GM21737 (cell line): ENCODE measurements at regions not wholly inside any gene's neighbourhood (a gene's known extent, or its start where the extent isn't known, plus 50 kb on each side); places are given as distances from the start of the nearest gene placed in this dataset.

Source experiments
- ATAC-seq: cut with Tn5 transposase; IDR thresholded peaks from one replicate; pipeline ENCODE4 v1.9.1; 2021; ENCODE audit warnings: mild to moderate bottlenecking, moderate library complexity; ENCODE audit not compliant: unreplicated experiment

DNA sequence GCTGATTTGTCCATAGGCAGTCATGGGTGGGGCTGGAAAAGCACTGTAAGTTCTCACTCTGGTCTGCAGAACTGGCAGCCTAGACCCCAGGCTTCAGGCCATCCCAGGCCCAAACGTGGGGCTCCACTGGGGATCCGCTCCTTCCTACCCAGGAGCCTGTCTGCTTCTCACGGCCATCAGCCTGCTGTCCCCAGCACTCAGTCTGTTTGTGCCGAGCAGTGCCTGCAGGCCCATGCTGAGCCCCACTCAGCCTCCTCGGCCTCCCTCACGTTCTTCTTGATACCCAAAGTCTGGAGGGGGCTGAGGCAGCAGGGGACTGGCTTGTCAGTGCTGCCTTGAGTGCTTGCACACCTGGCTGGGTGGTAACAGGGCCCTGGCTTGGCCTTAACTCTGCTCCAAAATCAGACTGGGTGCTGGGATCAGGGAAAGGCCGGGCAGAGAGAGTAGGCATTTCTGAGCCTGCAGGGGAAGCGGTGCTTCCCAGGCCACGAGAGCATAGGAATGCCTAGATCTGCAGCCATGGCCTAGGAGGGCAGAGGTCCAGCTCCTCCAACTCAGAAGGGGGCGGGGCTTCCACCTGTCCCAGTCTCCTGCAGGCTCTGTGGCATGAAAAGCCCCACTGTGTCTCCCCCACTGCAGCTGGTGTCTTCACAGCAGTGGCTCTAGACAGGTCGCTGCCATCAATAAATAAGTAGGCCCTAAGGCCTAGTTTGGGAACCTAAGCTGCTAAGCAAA lies 772.4 kb upstream of the FBXO33 start:
- no peak for ATAC-seq

DNA sequence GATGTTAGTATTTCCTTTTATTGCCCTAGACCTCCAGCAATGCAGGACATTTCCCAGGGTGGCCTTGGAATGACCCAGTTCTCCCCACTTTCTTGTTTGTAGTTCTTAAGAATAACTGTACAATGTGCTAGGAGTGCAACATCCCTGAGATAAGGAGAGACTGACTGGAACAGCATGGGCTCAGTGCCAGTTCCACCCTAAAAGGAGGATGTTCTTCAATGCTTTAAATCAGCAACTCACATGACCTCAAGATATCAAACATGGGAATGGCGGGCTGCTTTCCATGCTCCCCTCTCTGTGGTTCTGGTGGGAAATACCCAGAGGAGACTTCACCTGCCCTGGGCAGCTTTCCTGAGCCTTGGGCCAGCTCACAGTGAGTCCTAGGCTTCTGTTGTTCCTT lies 766.9 kb upstream of the FBXO33 start:
- ATAC-seq, result no peak

DNA sequence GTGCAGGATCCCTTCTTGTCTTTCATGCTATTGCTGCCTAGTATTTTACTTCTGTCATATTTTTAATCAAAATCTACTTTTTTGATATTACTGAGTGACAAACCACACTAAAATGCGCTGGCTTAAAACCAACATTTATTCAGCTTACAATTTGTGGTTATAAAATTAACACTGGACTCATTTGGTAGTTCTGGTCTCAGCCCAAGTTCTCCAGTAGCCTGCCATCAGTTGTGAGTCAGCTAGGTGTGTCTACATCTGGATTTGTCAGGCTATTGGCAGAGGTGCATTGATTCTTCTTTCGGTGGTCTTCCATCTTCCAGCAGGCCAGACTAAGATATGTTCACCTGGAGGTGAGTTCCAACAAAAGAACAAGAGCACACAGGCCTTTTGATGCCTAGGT lies 765.1 kb upstream of the FBXO33 start:
- no peak for ATAC-seq

DNA sequence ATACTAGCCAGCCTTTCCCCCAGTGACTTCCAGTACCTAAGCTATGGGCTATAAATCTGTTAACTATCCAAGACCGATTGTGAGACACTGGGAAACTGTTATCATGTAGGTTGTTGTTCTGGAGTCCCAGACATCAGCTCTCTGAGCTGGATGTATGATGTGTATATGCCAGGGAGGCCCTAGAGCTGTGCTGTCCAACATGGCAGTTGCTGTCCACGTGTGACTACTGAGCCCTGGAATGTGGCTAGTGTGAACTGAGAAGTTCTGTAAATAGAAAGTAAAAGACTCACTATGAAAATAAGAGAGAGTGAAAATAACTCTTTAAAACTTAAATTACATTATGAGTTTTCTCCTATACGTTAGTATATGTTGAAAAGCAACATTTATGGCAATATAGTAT lies 755.8 kb upstream of the FBXO33 start:
- no peak for ATAC-seq

DNA sequence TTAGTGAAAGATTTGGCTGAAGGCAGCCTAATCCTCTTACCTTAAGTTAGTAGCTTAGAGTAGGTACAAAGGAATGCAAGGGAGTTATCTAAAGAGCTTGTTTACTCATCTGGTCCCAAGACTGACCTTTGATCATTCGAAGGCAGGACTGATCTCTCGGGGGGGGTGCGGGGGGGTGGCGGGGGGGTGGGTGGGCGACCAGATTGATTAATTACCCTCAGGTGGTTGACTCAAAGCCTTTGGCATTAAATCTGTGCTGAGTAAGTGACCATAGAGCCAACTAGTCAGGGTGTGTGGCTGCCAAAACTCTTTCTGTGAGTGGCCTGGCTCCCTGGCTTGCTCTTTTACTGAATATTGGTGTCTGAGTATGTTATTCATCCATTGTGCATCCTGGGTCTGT lies 731.9 kb upstream of the FBXO33 start:
- ATAC-seq, result no peak

DNA sequence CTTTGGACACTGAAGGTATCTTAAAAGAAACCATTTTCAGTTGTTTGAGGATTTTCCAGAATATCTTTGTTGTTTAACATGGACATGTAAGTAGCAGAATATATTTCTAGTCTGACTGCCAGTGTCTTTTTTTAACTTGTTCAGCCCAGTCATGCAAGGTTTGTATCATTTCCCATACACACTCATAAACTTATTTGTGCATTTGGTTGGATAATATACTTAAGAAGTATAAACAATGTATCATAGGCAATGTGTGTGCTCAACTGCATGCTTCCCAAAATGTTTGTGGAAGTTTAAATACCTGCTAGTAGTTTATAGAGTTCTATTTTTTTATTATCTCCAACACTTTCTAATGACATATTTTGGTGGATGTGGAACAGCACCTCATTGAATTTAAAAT lies 707.4 kb upstream of the FBXO33 start:
- no peak for ATAC-seq

DNA sequence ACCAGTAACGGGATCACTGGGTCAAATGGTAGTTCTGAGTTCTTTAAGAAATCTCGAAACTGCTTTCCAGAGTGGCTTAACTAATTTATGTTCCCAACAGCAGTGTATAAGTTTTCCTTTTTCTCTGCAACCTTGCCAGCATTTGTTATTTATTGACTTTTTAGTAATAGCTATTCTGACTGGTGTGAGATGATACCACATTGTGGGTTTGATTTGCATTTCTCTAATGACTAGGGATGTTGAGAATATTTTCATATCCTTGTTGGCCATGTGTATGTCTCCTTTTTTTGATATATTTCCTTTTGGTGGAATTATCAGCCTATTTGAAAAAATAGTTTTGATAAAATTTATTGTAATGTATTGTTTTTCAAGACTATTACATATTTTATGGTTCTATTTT lies 701.2 kb upstream of the FBXO33 start:
- no peak for ATAC-seq

DNA sequence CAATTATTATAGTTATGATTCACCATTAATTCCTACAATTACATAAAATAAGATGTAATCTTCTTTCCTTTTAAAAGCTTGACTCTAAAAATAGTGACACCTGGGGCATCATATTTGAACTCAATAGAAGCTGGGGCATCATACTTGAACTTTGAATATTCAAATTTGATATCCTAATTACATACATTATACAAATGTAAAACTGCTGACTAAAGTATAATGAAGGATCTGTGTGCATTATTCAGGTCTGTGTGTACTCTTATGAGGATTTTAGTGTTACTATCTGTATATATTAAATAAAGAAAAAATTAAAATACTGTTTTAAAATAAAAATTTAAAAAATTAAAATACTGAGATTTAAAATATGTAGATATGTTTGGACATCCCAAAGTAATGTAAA lies 696.9 kb upstream of the FBXO33 start:
- no peak for ATAC-seq

DNA sequence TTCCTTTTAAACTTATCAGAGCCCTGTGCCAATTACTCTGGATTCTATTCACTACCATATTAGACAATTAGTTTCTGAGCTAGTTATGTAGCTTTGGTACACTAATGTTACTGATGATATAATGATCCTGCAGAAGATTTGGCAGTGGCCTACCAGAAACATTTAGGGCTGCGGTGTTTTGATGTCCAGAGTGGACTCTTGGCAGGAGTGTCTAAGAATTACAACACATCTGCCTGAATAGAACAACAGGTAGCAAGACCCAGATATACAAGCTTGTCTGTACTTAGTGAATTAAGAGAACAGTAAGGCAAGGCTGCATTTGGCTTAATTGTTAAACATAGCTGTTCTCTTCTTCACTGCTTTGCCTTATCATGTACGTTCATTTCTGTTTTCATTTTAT lies 691.6 kb upstream of the FBXO33 start:
- ATAC-seq, result no peak

DNA sequence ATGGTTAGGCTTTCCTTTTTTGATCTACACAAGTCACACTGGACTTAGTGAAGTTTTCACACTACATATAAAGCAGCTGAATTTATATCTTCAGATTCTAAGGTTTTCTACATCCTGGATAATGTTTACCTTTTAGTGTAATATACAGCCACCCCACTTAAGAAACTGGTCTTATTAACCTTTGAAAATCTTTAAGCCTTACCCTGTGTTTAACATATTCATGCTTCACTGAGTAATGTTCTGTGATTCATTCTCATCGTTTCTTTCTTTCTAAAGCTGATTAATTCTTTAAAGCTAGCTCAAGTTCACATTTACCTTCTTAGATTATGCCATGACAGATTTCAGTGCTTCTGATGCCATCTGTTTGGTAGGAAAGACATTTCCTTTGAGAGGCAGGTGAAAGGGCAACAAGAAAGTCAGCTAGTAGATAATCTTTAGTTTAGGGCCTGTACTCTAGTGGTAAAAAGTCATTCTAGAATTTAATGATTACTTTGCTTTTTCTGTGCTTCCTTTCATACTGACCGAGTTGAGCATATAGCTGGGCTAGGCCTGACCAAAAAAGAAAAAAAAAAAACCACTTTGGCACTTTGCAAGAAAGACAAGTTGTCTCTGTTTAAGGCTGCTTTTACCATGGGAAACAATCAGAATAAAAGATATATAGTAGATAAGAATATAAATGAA lies 690.9 kb upstream of the FBXO33 start:
- peak; percentile 55 for ATAC-seq

DNA sequence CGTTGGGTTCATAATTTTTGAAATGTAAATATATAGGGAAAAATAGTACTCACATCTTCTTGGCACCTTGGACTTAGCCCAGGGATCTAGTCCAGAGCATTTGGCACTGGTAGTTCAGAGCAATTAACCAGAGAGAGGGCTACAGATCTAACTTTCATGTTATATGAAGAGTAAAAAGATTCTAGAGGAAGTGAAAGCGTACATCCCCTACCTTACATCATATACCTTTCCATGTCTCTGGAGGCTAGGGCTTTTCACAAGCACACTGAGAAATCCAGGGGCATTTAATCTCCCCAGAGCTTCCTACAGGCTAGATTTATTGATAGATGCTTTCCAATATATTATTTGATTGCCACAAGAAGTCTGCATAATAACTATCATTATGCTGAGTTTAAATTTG lies 687.5 kb upstream of the FBXO33 start:
- peak; percentile 59 for ATAC-seq

DNA sequence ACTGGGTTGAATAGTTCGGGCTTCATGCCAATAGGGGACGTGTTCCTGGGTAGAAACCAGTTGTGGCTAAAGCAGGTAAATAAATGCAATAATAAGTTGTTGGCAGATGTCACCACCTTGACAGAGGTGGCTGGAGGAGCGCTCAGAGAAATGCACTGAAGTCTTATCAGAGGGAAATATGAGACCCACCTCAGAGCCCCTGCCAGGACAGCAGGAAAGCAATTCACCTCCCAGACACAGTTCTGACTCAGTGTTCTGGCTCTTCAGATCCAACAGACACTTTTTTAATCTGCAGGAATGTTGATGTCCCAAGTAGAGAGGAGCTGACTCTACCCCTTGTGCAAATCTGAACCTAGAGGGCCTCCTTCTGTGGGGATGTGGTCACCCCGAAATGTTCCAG lies 687.1 kb upstream of the FBXO33 start:
- ATAC-seq, result peak; percentile 22

DNA sequence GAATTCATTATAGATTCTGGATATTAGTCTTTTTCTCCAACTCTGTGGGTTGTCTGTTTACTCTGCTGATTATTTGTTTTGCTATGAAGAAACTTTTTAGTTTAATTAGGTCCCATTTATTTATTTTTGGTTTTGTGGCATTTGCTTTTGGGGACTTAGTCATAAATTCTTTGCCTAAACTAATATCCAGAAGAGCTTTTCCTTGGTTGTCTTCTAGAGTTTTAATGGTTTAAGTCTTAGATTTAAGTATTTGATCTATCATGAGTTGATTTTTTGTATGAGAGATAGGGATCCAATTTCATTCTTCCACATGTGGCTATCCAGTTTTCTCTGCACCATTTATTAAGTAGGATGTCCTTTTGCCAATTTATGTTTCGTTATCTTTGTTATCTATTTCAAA lies 683.4 kb upstream of the FBXO33 start:
- no peak for ATAC-seq

DNA sequence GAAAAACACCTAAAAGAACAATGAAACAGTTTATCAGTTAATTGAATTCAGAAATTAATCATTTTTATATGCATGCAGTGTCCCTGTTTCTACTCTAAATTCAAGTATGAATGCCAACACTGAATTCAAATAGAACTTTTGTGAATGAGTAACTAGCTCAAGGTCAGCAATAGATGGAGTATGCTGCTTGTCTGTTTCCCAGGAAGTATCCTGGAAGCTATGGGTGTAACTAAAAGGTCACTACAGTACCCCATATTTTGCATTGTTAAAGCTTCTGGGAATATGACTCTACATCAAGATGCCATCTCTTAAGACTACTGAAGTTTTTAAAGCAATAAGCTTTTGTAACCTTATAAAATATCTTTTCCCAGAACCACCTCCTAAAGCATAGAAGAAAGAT lies 681.4 kb upstream of the FBXO33 start:
- no peak for ATAC-seq

DNA sequence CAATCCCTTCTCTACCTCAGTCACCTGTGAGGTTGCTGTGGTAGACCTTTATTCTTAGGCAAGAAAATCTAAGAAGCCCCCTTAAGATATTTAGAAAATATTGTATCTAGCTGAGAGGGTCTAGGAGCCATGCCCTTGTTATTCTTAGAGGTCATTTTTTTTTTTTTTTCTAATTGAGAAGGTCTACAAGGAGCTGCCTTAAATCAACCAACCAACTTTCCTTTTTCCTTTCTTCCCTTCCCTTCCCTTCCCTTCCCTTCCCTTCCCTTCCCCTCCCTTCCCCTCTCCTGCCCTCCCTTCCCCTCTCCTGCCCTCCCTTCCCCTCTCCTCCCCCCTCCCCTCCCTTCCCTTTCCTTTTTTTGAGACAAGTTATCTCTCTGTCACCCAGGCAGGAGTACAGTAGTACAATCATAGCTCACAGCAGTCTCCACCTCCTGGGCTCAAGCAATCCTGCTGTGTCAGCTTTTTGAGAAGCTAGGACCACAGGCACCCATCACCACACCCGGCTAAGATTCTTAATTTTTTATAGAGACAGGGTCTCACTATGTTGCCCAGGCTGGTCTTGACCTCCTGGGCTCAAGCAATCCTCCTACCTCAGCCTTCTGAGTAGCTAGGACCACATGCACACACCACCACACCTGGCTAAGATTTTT lies 668.4 kb upstream of the FBXO33 start:
- no peak for ATAC-seq

DNA sequence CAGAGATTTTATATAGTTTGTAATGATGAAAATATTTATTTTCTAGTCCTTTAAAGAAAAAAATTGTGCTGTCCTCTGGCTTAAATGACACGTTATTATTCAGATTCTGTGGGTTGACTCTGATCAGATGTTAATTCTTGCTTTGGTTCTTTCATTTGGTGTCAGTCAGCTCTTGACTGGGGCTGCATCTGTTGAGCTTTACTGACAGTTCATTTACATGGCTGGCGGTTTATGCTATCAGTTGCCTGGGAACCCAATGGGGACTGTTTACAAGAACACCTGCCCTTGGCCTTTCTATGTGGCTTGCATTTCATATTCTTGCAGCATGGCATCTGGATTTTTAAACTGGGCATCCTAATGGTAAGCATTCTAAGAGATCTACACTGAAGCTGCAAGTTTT lies 667.1 kb upstream of the FBXO33 start:
- ATAC-seq, result no peak

DNA sequence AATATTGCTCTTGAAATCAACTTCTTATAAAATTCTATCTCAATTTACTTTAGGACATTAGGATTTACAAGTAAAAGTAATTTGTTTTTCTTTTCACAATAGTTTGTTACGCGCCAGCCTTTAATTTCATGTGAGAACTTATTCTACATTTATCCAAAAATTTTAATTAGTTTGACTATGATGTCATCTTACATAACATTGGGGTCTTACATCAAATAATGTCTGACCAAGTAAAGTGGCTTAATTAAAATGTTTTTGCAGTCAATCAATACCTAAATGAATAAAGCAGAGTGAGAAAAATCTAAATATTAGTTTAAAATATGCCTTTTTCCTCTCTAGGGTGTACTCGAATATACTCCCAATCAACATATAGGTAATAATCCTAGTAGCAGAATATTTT lies 666.2 kb upstream of the FBXO33 start:
- ATAC-seq, result no peak

DNA sequence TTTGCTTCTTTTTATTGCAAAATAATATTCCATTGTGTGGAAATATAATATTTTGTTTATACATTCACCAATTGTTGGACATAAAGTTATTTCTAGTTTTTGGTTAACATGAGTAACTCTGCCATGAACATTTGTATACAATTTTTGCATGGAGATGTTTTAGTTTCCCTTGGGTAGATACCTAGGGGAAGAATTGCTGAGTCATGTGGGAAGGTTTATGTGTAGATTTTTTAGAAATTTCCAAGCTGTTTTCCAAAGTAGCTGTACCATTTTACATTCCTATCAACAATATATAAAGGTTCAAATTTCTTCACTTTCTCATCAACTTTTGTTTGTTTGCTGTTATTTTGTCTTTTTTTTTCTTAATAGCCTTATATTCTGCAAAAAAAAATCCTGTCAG lies 664.7 kb upstream of the FBXO33 start:
- ATAC-seq, result no peak

DNA sequence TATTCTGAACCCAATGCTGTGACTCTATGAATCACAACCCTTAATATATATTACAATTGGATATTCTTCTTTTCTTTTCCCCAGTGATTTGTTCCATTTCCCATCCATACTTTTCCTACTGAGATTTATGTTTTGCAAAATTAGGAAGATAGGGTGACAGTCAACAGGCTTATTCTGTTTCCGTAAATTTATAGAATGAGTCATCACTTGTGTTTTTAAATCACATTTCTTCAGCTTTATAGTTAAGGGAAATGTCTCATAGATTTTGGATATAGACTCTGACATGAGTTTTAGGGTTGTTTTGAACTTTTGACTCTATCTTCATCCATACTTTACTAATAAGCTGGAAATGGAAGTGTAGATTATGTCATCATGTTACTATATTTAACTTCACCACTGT lies 661.6 kb upstream of the FBXO33 start:
- no peak for ATAC-seq

DNA sequence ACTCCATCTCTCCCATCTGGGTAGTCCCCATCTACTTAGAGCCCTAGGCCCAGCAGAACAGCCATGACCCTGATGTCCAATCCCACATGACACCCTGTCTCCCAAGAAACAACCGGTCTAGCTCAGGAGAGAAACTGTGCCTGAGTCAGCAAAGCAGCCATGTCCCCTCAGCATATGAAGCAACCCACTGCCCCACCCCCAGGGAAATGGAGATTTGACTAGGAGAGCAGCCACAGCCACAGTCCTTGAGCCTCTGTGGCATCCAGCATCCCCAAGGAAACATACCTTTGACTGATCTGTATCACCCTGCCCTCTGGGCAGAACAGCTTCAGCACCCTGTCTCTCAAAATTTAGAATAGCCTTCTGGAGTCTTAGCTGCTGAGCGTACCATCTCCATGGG lies 641.9 kb upstream of the FBXO33 start:
- ATAC-seq, result no peak

DNA sequence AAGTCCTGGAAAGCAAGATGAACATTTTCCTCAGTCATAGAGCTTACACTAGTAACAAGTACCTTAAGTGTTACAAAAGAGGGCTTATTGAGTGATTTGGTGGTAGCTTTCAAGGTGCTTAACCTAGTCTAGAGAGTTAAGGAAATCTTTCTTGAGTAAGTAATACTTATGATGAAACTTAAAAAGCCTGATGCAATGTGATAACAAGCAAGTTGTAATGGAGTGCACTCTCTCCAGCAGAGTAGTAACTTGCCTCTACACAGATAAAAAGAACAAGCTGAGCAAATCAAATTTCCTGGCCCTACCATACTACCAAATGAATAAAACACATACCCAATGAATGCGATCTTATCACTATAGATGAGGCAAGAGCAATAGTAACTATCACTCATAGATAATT lies 639.9 kb upstream of the FBXO33 start:
- no peak for ATAC-seq
